Stomach (tissue), 8 donors: ENCODE measurements at regions not wholly inside any gene's neighbourhood (a gene's known extent, or its start where the extent isn't known, plus 50 kb on each side); places are given as distances from the start of the nearest gene placed in this dataset.

Source experiments
- DNase-seq, 2 donors: peaks; one replicate each; pipeline versions ENCODE4 v3.0.0 to v3.0.0-alpha.2; 2013 to 2019
- H3K27ac ChIP-seq, 5 donors: fragments of 200-600 bp in 4 of 5; sonication (generic) in 4 of 5; one replicate each; pipeline ENCODE4 v1.5.1; 2013 to 2019; ENCODE audit warnings: mild to moderate bottlenecking in 1 of 5, moderate library complexity in 1 of 5
- H3K27me3 ChIP-seq, 3 donors: fragments of 200-600 bp; sonication (generic); one replicate each; pipeline ENCODE4 v1.5.1; 2017 to 2019; ENCODE audit warnings: mixed run types in 1 of 3
- H3K36me3 ChIP-seq, 4 donors: fragments of 200-600 bp; sonication (generic); 1 replicate in 3 of 4; 2 replicates in 1 of 4; pipeline ENCODE4 v1.5.1; 2016 to 2019
- H3K4me1 ChIP-seq, 4 donors: fragments of 200-600 bp; sonication (generic); one replicate each; pipeline ENCODE4 v1.5.1; 2016 to 2019
- H3K4me3 ChIP-seq, 4 donors: fragments of 200-600 bp; sonication (generic) in 3 of 4; one replicate each; pipeline ENCODE4 v1.5.1; 2016 to 2019; ENCODE audit warnings: mild to moderate bottlenecking in 1 of 4
- H3K9me3 ChIP-seq, 4 donors: fragments of 200-600 bp; sonication (generic); one replicate each; pipeline ENCODE4 v1.5.1; 2016 to 2019
- CTCF ChIP-seq, 7 experiments: fragments of 450-650 bp in 4 of 7; fragments of 200-600 bp in 3 of 7; sonication (generic) in 3 of 7; IDR thresholded peaks; one replicate each; pipeline ENCODE4 v1.5.1; 2016 to 2019; ENCODE audit warnings: antibody characterized with exemption in 7 of 7, control low read depth in 2 of 7, mild to moderate bottlenecking in 1 of 7
- EP300 ChIP-seq: sonication (generic); formaldehyde crosslinking; IDR thresholded peaks from one replicate; pipeline ENCODE4 v1.6.1; 2017; ENCODE audit warnings: antibody characterized with exemption
- POLR2A ChIP-seq, 4 donors: fragments of 450-650 bp; IDR thresholded peaks; one replicate each; pipeline ENCODE4 v1.6.1; 2016; ENCODE audit warnings: antibody characterized with exemption in 4 of 4, control low read depth in 2 of 4, mild to moderate bottlenecking in 1 of 4, moderate library complexity in 1 of 4
- POLR2AphosphoS5 ChIP-seq, 3 donors: sonication (generic); formaldehyde crosslinking; IDR thresholded peaks; one replicate each; pipeline ENCODE4 v1.6.1; 2016; ENCODE audit warnings: antibody characterized with exemption in 3 of 3
- WGBS, 5 donors: extraction: QIAGEN DNeasy Blood & Tissue Kit in 3 of 5; methylation state at CpG; one replicate each; pipeline versions ENCODE4 v1.1.5 to v1.1.7; 2013 to 2018; 5-methylcytosine and 5-hydroxymethylcytosine counted together
- intact Hi-C: fragments of 100-400 bp; cut with DNase I; formaldehyde crosslinking; loops from one replicate; pipeline ENCODE4 v1.15.1; 2023; ENCODE audit warnings: low total_unique reads
- small RNA-seq, 4 donors: library from RNA; depleted of rRNA; stranded (forward); fragments of <200 nt; gene quantifications; one replicate each; pipeline ENCODE3, GENCODE V24; 2016
- donor health status: healthy with polysubstance abuse.
- donor health status: Bipolar disorder and iron deficiency.
- donor health status: healthy.

GRCh38 chr14:62645649-62646048, 399.6 kb downstream of the KCNH5 start:
- Histone ChIP-seq H3K9me3 (no peaks in the 10 kb centered on the region), H3K4me3 (no peak overlapping the region), H3K4me1 (no peaks in the 10 kb centered on the region), H3K27ac (no peak overlapping the region), H3K36me3 (no peaks in the 10 kb centered on the region), H3K27me3 (no peaks in the 10 kb centered on the region)
- DNase-seq: no peak
- WGBS, 5 donors: 42 to 58% (median 57%) methylated on average over 3 of the region's 3 CpGs
- intact Hi-C loops: no loop called here
- TF ChIP-seq CTCF (IDR thresholded peaks at IDR 0.05) (no peak), POLR2A (IDR thresholded peaks at IDR 0.05) (no peak), EP300 (no peak), POLR2AphosphoS5 (IDR thresholded peaks at IDR 0.05) (no peak)

Small RNA genes lying in the stretch of these regions (small RNA-seq; reads per million reads assigned to genes)
- gene AL389895.1: 0 to 0.10 (median 0.04) reads per million in 4 donors
